BLaER1 (cell line): ENCODE measurements at regions not wholly inside any gene's neighbourhood (a gene's known extent, or its start where the extent isn't known, plus 50 kb on each side); places are given as distances from the start of the nearest gene placed in this dataset.
"Not testable (repeated sequence)": the region's sequence is repeated elsewhere in the genome, so short reads cannot be mapped to it uniquely, and the experiment has no call there.

ENCODE experiments used
- H3K27ac ChIP-seq: shearing (Covaris generic); formaldehyde crosslinking; 2 replicates; pipeline ENCODE4 v1.8.1; 2022
- H3K27me3 ChIP-seq: shearing (Covaris generic); formaldehyde crosslinking; 2 replicates; pipeline ENCODE4 v1.8.1; 2022
- H3K36me3 ChIP-seq: shearing (Covaris generic); formaldehyde crosslinking; 2 replicates; pipeline ENCODE4 v1.8.1; 2022
- H3K4me1 ChIP-seq: shearing (Covaris generic); formaldehyde crosslinking; 2 replicates; pipeline ENCODE4 v1.8.1; 2022
- H3K4me2 ChIP-seq: shearing (Covaris generic); formaldehyde crosslinking; 2 replicates; pipeline ENCODE4 v1.8.1; 2022
- H3K4me3 ChIP-seq: shearing (Covaris generic); formaldehyde crosslinking; 2 replicates; pipeline ENCODE4 v1.8.1; 2022
- H3K9ac ChIP-seq: shearing (Covaris generic); formaldehyde crosslinking; 2 replicates; pipeline ENCODE4 v1.8.1; 2022
- H3K9me3 ChIP-seq: shearing (Covaris generic); formaldehyde crosslinking; 2 replicates; pipeline ENCODE4 v1.8.1; 2022
- H4K20me1 ChIP-seq: shearing (Covaris generic); formaldehyde crosslinking; 2 replicates; pipeline ENCODE4 v1.8.1; 2022
- Cebpa-rat ChIP-seq: shearing (Covaris generic); IDR thresholded peaks from 2 replicates; pipeline ENCODE4 v1.8.1; 2022

GRCh38 chrX:55981603-55982002 is 250.6 kb upstream of the KLF8 start:
- TF ChIP-seq Cebpa-rat: no peak
- Histone ChIP-seq H4K20me1 (no peaks in the 10 kb centered on the region), H3K4me1 (no peaks in the 10 kb centered on the region), H3K9ac (no peak overlapping the region), H3K4me3 (no peak overlapping the region), H3K4me2 (no peak overlapping the region), H3K9me3 (peaks cover 25% of the 10 kb centered on the region), H3K27ac (no peak overlapping the region), H3K36me3 (no peaks in the 10 kb centered on the region), H3K27me3 (peaks cover 38% of the 10 kb centered on the region)

GRCh38 chrX:55996649-55997048 is 235.5 kb upstream of the KLF8 start:
- no peak overlapping the region for H3K4me2 ChIP-seq
- no peak overlapping the region for H3K27ac ChIP-seq
- no peaks in the 10 kb centered on the region for H3K4me1 ChIP-seq
- no peak overlapping the region for H3K9ac ChIP-seq
- no peak for TF ChIP-seq Cebpa-rat
- no peaks in the 10 kb centered on the region for H3K36me3 ChIP-seq
- H3K4me3 ChIP-seq: no peak overlapping the region
- 0 out of 2 replicates have a peak, but pooled peaks cover 3% of the 10 kb centered on the region for H3K9me3 ChIP-seq
- H3K27me3 ChIP-seq: peaks cover 40% of the 10 kb centered on the region
- peaks cover 5% of the 10 kb centered on the region; the same call in 1 of the 2 replicates for H4K20me1 ChIP-seq

- no peak overlapping the region for H3K4me2 ChIP-seq
- peaks cover 5% of the 10 kb centered on the region; the same call in 1 of the 2 replicates for H4K20me1 ChIP-seq
- no peak overlapping the region for H3K4me3 ChIP-seq
- peaks cover 50% of the 10 kb centered on the region for H3K27me3 ChIP-seq
- no peak overlapping the region for H3K27ac ChIP-seq
- TF ChIP-seq Cebpa-rat: no peak
- H3K36me3 ChIP-seq: no peaks in the 10 kb centered on the region
- H3K9me3 ChIP-seq: no peaks in the 10 kb centered on the region
- no peaks in the 10 kb centered on the region for H3K4me1 ChIP-seq
- no peak overlapping the region for H3K9ac ChIP-seq
These were observed 232.0 kb upstream of the KLF8 start for GRCh38 chrX:56000174-56000573.

GRCh38 chrX:56000729-56001128 is 231.4 kb upstream of the KLF8 start:
- Histone ChIP-seq H3K4me2 (no peak overlapping the region), H3K4me1 (no peaks in the 10 kb centered on the region), H3K4me3 (no peak overlapping the region), H4K20me1 (peaks cover 5% of the 10 kb centered on the region; the same call in 1 of the 2 replicates), H3K27me3 (peaks cover 56% of the 10 kb centered on the region), H3K27ac (no peak overlapping the region), H3K9me3 (no peaks in the 10 kb centered on the region), H3K36me3 (no peaks in the 10 kb centered on the region), H3K9ac (no peak overlapping the region)
- no peak for TF ChIP-seq Cebpa-rat

- Histone ChIP-seq H4K20me1 (no peaks in the 10 kb centered on the region), H3K4me1 (no peaks in the 10 kb centered on the region), H3K27me3 (peaks cover 78% of the 10 kb centered on the region), H3K27ac (no peak overlapping the region), H3K4me2 (no peak overlapping the region), H3K4me3 (no peak overlapping the region), H3K9me3 (no peaks in the 10 kb centered on the region), H3K9ac (no peak overlapping the region), H3K36me3 (no peaks in the 10 kb centered on the region)
- TF ChIP-seq Cebpa-rat: no peak
These were observed 206.1 kb upstream of the KLF8 start for GRCh38 chrX:56025872-56026571.

- Histone ChIP-seq H3K4me1 (no peaks in the 10 kb centered on the region), H3K9me3 (no peaks in the 10 kb centered on the region), H3K27ac (no peak overlapping the region), H3K4me3 (no peak overlapping the region), H3K4me2 (no peak overlapping the region), H3K27me3 (peaks cover 82% of the 10 kb centered on the region), H3K9ac (no peak overlapping the region), H3K36me3 (no peaks in the 10 kb centered on the region), H4K20me1 (no peaks in the 10 kb centered on the region)
- TF ChIP-seq Cebpa-rat: no peak
These were observed 205.3 kb upstream of the KLF8 start for GRCh38 chrX:56026815-56027214.

- no peaks in the 10 kb centered on the region for H3K4me1 ChIP-seq
- no peak overlapping the region for H3K27ac ChIP-seq
- H3K9me3 ChIP-seq: no peaks in the 10 kb centered on the region
- no peak overlapping the region for H3K4me3 ChIP-seq
- H3K27me3 ChIP-seq: peaks cover 68% of the 10 kb centered on the region
- H3K4me2 ChIP-seq: no peak overlapping the region
- H4K20me1 ChIP-seq: no peaks in the 10 kb centered on the region
- no peak for TF ChIP-seq Cebpa-rat
- H3K9ac ChIP-seq: no peak overlapping the region
- no peaks in the 10 kb centered on the region for H3K36me3 ChIP-seq
These were observed 203.0 kb upstream of the KLF8 start for GRCh38 chrX:56029188-56029587.

GRCh38 chrX:56029691-56030090 is 202.5 kb upstream of the KLF8 start:
- no peaks in the 10 kb centered on the region for H3K4me1 ChIP-seq

GRCh38 chrX:56031409-56031808 is 200.7 kb upstream of the KLF8 start:
- Histone ChIP-seq H3K4me2 (no peak overlapping the region), H3K27ac (no peak overlapping the region), H3K9me3 (peaks cover 3% of the 10 kb centered on the region; the same call in 1 of the 2 replicates), H3K4me3 (no peak overlapping the region), H3K36me3 (no peaks in the 10 kb centered on the region), H3K9ac (no peak overlapping the region), H3K4me1 (no peaks in the 10 kb centered on the region), H3K27me3 (peaks cover 46% of the 10 kb centered on the region), H4K20me1 (no peaks in the 10 kb centered on the region)
- TF ChIP-seq Cebpa-rat: no peak

More at GRCh38 chrX:56029691-56030090, 202.5 kb upstream of the KLF8 start:
- H3K27ac ChIP-seq: no peak overlapping the region
- H3K9me3 ChIP-seq: no peaks in the 10 kb centered on the region
- H3K27me3 ChIP-seq: peaks cover 63% of the 10 kb centered on the region
- no peaks in the 10 kb centered on the region for H3K36me3 ChIP-seq
- no peak overlapping the region for H3K4me2 ChIP-seq
- H3K9ac ChIP-seq: no peak overlapping the region
- H3K4me3 ChIP-seq: no peak overlapping the region
- TF ChIP-seq Cebpa-rat: no peak
- H4K20me1 ChIP-seq: no peaks in the 10 kb centered on the region

GRCh38 chrX:56033495-56034180 is 198.5 kb upstream of the KLF8 start:
- no peak overlapping the region for H3K27ac ChIP-seq
- H3K4me2 ChIP-seq: no peak overlapping the region
- no peaks in the 10 kb centered on the region for H4K20me1 ChIP-seq
- H3K4me1 ChIP-seq: no peaks in the 10 kb centered on the region
- H3K9me3 ChIP-seq: peaks cover 4% of the 10 kb centered on the region; the same call in 1 of the 2 replicates
- no peak for TF ChIP-seq Cebpa-rat
- H3K27me3 ChIP-seq: peaks cover 31% of the 10 kb centered on the region
- H3K36me3 ChIP-seq: no peaks in the 10 kb centered on the region
- H3K4me3 ChIP-seq: no peak overlapping the region
- no peak overlapping the region for H3K9ac ChIP-seq

GRCh38 chrX:56052673-56053330 is 179.4 kb upstream of the KLF8 start:
- not testable (repeated sequence) for H4K20me1 ChIP-seq, H3K9ac ChIP-seq, H3K27me3 ChIP-seq, H3K27ac ChIP-seq, H3K36me3 ChIP-seq, H3K4me1 ChIP-seq, H3K4me2 ChIP-seq, H3K4me3 ChIP-seq
- H3K9me3 ChIP-seq: peaks cover 15% of the 10 kb centered on the region
